HepG2 (cell line): ENCODE measurements at regions not wholly inside any gene's neighbourhood (a gene's known extent, or its start where the extent isn't known, plus 50 kb on each side); places are given as distances from the start of the nearest gene placed in this dataset.

Experiments used
- ATAC-seq: fragments of 200-7000 bp; cut with Tn5 transposase; 3 replicates; pipeline ENCODE4 v1.9.1; 2020; ENCODE audit warnings: mild to moderate bottlenecking, moderate library complexity
- BruUV-seq: library from RNA; stranded (reverse); fragments of 400-500 nt; replicated peaks from 2 replicates; lab custom pipeline; 2021; lab: Mats Ljungman, UMichigan
- CTCF ChIA-PET: fragments of 300-600 bp; formaldehyde crosslinking; extraction: SDS; loops from one replicate; lab custom pipeline; 2021; ENCODE audit warnings: low total read pairs, inconsistent platforms, low intra/inter-chr PET ratio; lab: Yijun Ruan, JAX
- POLR2A ChIA-PET: fragments of 350-600 bp; sonication (Branson Sonifier 250); formaldehyde crosslinking; loops from one replicate; lab custom pipeline; 2020; ENCODE audit warnings: antibody characterized with exemption, inconsistent platforms; lab: Yijun Ruan, JAX
- DNase-seq: peaks from one replicate; pipeline ENCODE4 v3.0.0-alpha.2; 2015; ENCODE audit warnings: low spot score
- FAIRE-seq: peaks from 3 replicates; lab custom pipeline; 2011; peaks lifted over from hg19 to GRCh38; lab: Jason Lieb, UNC
- H2AFZ ChIP-seq: one replicate; pipeline ENCODE4 v1.6.1; 2011; ENCODE audit warnings: low read length, inconsistent platforms
- H3K27ac ChIP-seq: fragments of 300-600 bp; 3 replicates; pipeline ENCODE4 v1.8.0; 2011; ENCODE audit warnings: mixed run types, mild to moderate bottlenecking, mixed read lengths, low read length, inconsistent platforms; ENCODE audit not compliant: insufficient read depth; ENCODE audit errors: extremely low read length
- H3K27me3 ChIP-seq, 2 experiments: fragments of 200-600 bp in 1 of 2; 2 replicates in 1 of 2; 3 replicates in 1 of 2; pipeline versions ENCODE4 v1.6.0 to v1.8.0; 2011; ENCODE audit warnings: low read length in 2 of 2, mild to moderate bottlenecking in 2 of 2, moderate library complexity in 2 of 2, inconsistent platforms in 1 of 2; ENCODE audit not compliant: insufficient read depth in 2 of 2, control insufficient read depth in 1 of 2
- H3K36me3 ChIP-seq, 2 experiments: fragments of 200-600 bp in 1 of 2; replicated peaks in 1 of 2; 2 replicates in 1 of 2; 3 replicates in 1 of 2; pipeline versions ENCODE4 v1.5.1 to v1.8.0; 2011; ENCODE audit warnings: low read length in 2 of 2, inconsistent platforms in 1 of 2; ENCODE audit not compliant: insufficient read depth in 2 of 2, control insufficient read depth in 1 of 2
- H3K4me1 ChIP-seq: 2 replicates; pipeline ENCODE4 v1.5.1; 2012; ENCODE audit warnings: low read length, inconsistent platforms; ENCODE audit not compliant: insufficient read depth
- H3K4me2 ChIP-seq: 2 replicates; pipeline ENCODE4 v1.6.0; 2011; ENCODE audit warnings: low read depth, low read length, inconsistent platforms
- H3K4me3 ChIP-seq, 3 experiments: fragments of 200-600 bp in 1 of 3; sonication (generic), shearing (Covaris generic) in 1 of 3; replicated peaks in 1 of 3; 2 replicates each; pipeline ENCODE4 v1.5.1; 2011 to 2016; ENCODE audit warnings: low read length in 3 of 3, inconsistent platforms in 2 of 3, low read depth in 2 of 3, mild to moderate bottlenecking in 2 of 3, control low read depth in 1 of 3, mixed read lengths in 1 of 3; ENCODE audit not compliant: insufficient read depth in 1 of 3
- H3K79me2 ChIP-seq: one replicate; pipeline ENCODE4 v1.6.1; 2011; ENCODE audit warnings: low read length, inconsistent platforms; ENCODE audit not compliant: insufficient read depth
- H3K9ac ChIP-seq: 2 replicates; pipeline ENCODE4 v1.6.0; 2011; ENCODE audit warnings: mild to moderate bottlenecking, low read depth, low read length, inconsistent platforms; ENCODE audit not compliant: insufficient read depth
- H3K9me3 ChIP-seq: 2 replicates; pipeline ENCODE4 v1.5.1; 2012; ENCODE audit warnings: mild to moderate bottlenecking, low read length
- H4K20me1 ChIP-seq: 2 replicates; pipeline ENCODE4 v1.6.0; 2011; ENCODE audit warnings: inconsistent platforms, mild to moderate bottlenecking, low read length, moderate library complexity; ENCODE audit not compliant: insufficient read depth
- ATF7 ChIP-seq, 2 experiments: fragments of 450-650 bp in 1 of 2; sonication (generic) in 1 of 2; formaldehyde crosslinking in 1 of 2; IDR thresholded peaks; 2 replicates each; pipeline versions ENCODE4 v1.4.0 to v1.6.1; 2016 to 2020; ENCODE audit warnings: antibody characterized with exemption in 1 of 2, mild to moderate bottlenecking in 1 of 2, missing genetic modification reagents in 1 of 2
- KDM5B ChIP-seq: sonication (generic); formaldehyde crosslinking; IDR thresholded peaks from 2 replicates; pipeline ENCODE4 v1.4.0; 2020; ENCODE audit warnings: missing genetic modification reagents, mild to moderate bottlenecking, borderline replicate concordance
- MTA1 ChIP-seq: sonication (generic); formaldehyde crosslinking; IDR thresholded peaks from 2 replicates; pipeline ENCODE4 v1.4.0; 2020; ENCODE audit warnings: missing genetic modification reagents, mild to moderate bottlenecking, borderline replicate concordance
- MYPOP ChIP-seq: sonication (generic); formaldehyde crosslinking; IDR thresholded peaks from 2 replicates; pipeline ENCODE4 v1.8.1; 2023; ENCODE audit warnings: mild to moderate bottlenecking, moderate library complexity, missing genetic modification reagents
- SNAPC2 ChIP-seq: sonication (generic); formaldehyde crosslinking; IDR thresholded peaks from 2 replicates; pipeline ENCODE4 v1.8.1; 2022; ENCODE audit warnings: mild to moderate bottlenecking, missing genetic modification reagents
- TAF15 ChIP-seq: fragments of 200-400 bp; formaldehyde crosslinking; IDR thresholded peaks from one replicate; pipeline ENCODE4 v1.6.1; 2018; ENCODE audit warnings: mild to moderate bottlenecking, low read depth, low read length; ENCODE audit not compliant: poor library complexity, severe bottlenecking
- ZBED4 ChIP-seq: sonication (generic); formaldehyde crosslinking; IDR thresholded peaks from 2 replicates; pipeline ENCODE4 v1.4.0; 2020; ENCODE audit warnings: missing genetic modification reagents, borderline replicate concordance
- ZBTB7A ChIP-seq: sonication (generic); formaldehyde crosslinking; IDR thresholded peaks from 2 replicates; pipeline ENCODE4 v1.8.0; 2022; ENCODE audit warnings: mild to moderate bottlenecking, missing genetic modification reagents
- ZNF296 ChIP-seq: sonication (generic); formaldehyde crosslinking; conservative IDR thresholded peaks from 2 replicates; pipeline ENCODE4 v1.5.0; 2020; ENCODE audit warnings: mild to moderate bottlenecking, missing genetic modification reagents
- ZNF572 ChIP-seq: sonication (generic); formaldehyde crosslinking; IDR thresholded peaks from 2 replicates; pipeline ENCODE4 v1.5.1; 2020; ENCODE audit warnings: mild to moderate bottlenecking, missing genetic modification reagents
- ZNF678 ChIP-seq: sonication (generic); formaldehyde crosslinking; IDR thresholded peaks from 2 replicates; pipeline ENCODE4 v1.4.0; 2020; ENCODE audit warnings: mild to moderate bottlenecking, missing genetic modification reagents
- ZZZ3 ChIP-seq: sonication (generic); formaldehyde crosslinking; IDR thresholded peaks from 2 replicates; pipeline ENCODE4 v1.4.0; 2020; ENCODE audit warnings: missing genetic modification reagents, mild to moderate bottlenecking, borderline replicate concordance
- WGBS: methylation state at CpG from one replicate; pipeline ENCODE4 v1.1.6; 2017; ENCODE audit warnings: low lambda C conversion rate; 5-methylcytosine and 5-hydroxymethylcytosine counted together
- in situ Hi-C: cut with HindIII; loops from 2 replicates; pipeline ENCODE4 v1.10.0; 2017; ENCODE audit warnings: low pct_unique_long_range_greater_than_20kb; ENCODE audit not compliant: extremely low pct_ligation_motif_present
- intact Hi-C: fragments of 100-400 bp; cut with micrococcal nuclease; formaldehyde crosslinking; loops from one replicate; pipeline ENCODE4 v1.10.0; 2022; ENCODE audit not compliant: unreplicated experiment

GRCh38 chr4:83704786-83705185, 168.9 kb downstream of the GPAT3 start:
- Histone ChIP-seq H2AFZ (no peak overlapping the region), H3K4me3 (no peak overlapping the region), H3K79me2 (no peaks in the 10 kb centered on the region), H3K27me3 (no peaks in the 10 kb centered on the region), H3K4me2 (no peak overlapping the region), H4K20me1 (no peaks in the 10 kb centered on the region), H3K4me1 (peaks cover 6% of the 10 kb centered on the region; the same call in 1 of the 2 replicates), H3K27ac (no peak overlapping the region), H3K36me3 (no peaks in the 10 kb centered on the region), H3K9ac (no peak overlapping the region), H3K9me3 (no peaks in the 10 kb centered on the region)
- DNase-seq (no peak), FAIRE-seq (no peak), ATAC-seq (no peak)
- ChIA-PET POLR2A (no interaction called here), CTCF (no interaction called here)
- no peak for TF ChIP-seq ATF7 (IDR thresholded peaks at IDR 0.05)
- TF ChIP-seq ATF7 (CRISPR knock-in tag; IDR thresholded peaks at IDR 0.05): no peak
- no peak for TF ChIP-seq ZNF678 (CRISPR knock-in tag)
- no peak for TF ChIP-seq TAF15
- no TSS peak for BruUV-seq
- intact Hi-C loops: no loop called here
- in situ Hi-C loops: no loop called here
- 0% methylated on average over 2 of the region's 2 CpGs for WGBS

- Histone ChIP-seq H3K4me3 (no peak overlapping the region), H3K27ac (no peak overlapping the region), H3K4me2 (no peak overlapping the region), H3K36me3 (no peaks in the 10 kb centered on the region), H3K9me3 (no peaks in the 10 kb centered on the region), H3K4me1 (peaks cover 4% of the 10 kb centered on the region; the same call in 1 of the 2 replicates), H3K79me2 (no peaks in the 10 kb centered on the region), H3K9ac (no peak overlapping the region), H3K27me3 (no peaks in the 10 kb centered on the region), H4K20me1 (no peaks in the 10 kb centered on the region), H2AFZ (no peak overlapping the region)
- no peak for FAIRE-seq
- BruUV-seq: no TSS peak
- in situ Hi-C loops (no loop called here), intact Hi-C loops (no loop called here)
- 0% methylated on average over 1 of the region's 1 CpG for WGBS
- ChIA-PET CTCF (no interaction called here), POLR2A (no interaction called here)
- no peak for DNase-seq
- no peak for ATAC-seq
- TF ChIP-seq MTA1 (no peak), ZNF296 (CRISPR knock-in tag) (no peak), ZBTB7A (CRISPR knock-in tag) (no peak), KDM5B (CRISPR knock-in tag) (no peak), ZZZ3 (CRISPR knock-in tag) (no peak), ZBED4 (CRISPR knock-in tag) (no peak), ZNF572 (CRISPR knock-in tag) (no peak), MYPOP (CRISPR knock-in tag) (no peak), SNAPC2 (CRISPR knock-in tag) (no peak)
Measured at GRCh38 chr4:83703752-83704151, 167.8 kb downstream of the GPAT3 start.
